BLaER1 treated with 17β-estradiol and CSF1 and Interleukin-3, amounts not matched to agents 10 nM and 100 nM (cell line): ENCODE measurements at regions not wholly inside any gene's neighbourhood (a gene's known extent, or its start where the extent isn't known, plus 50 kb on each side); places are given as distances from the start of the nearest gene placed in this dataset.

Experiments used
- H3K27ac ChIP-seq, 11 experiments: shearing (Covaris generic); formaldehyde crosslinking; 2 replicates each; pipeline ENCODE4 v1.8.1; 2022
- H3K27me3 ChIP-seq, 11 experiments: shearing (Covaris generic); formaldehyde crosslinking; 2 replicates each; pipeline ENCODE4 v1.8.1; 2022
- H3K36me3 ChIP-seq, 11 experiments: shearing (Covaris generic); formaldehyde crosslinking; 2 replicates each; pipeline ENCODE4 v1.8.1; 2022
- H3K4me1 ChIP-seq, 10 experiments: shearing (Covaris generic); formaldehyde crosslinking; 2 replicates each; pipeline ENCODE4 v1.8.1; 2022
- H3K4me2 ChIP-seq, 11 experiments: shearing (Covaris generic); formaldehyde crosslinking; 2 replicates each; pipeline ENCODE4 v1.8.1; 2022
- H3K4me3 ChIP-seq, 10 experiments: shearing (Covaris generic); formaldehyde crosslinking; 2 replicates each; pipeline ENCODE4 v1.8.1; 2022
- H3K9ac ChIP-seq, 11 experiments: shearing (Covaris generic); formaldehyde crosslinking; 2 replicates each; pipeline ENCODE4 v1.8.1; 2022
- H3K9me3 ChIP-seq, 11 experiments: shearing (Covaris generic); formaldehyde crosslinking; replicated peaks in 1 of 11; 2 replicates each; pipeline ENCODE4 v1.8.1; 2022
- H4K20me1 ChIP-seq, 11 experiments: shearing (Covaris generic); formaldehyde crosslinking; 2 replicates each; pipeline ENCODE4 v1.8.1; 2022
- Cebpa-rat ChIP-seq, 11 experiments: shearing (Covaris generic); IDR thresholded peaks; 2 replicates each; pipeline ENCODE4 v1.8.1; 2022

DNA sequence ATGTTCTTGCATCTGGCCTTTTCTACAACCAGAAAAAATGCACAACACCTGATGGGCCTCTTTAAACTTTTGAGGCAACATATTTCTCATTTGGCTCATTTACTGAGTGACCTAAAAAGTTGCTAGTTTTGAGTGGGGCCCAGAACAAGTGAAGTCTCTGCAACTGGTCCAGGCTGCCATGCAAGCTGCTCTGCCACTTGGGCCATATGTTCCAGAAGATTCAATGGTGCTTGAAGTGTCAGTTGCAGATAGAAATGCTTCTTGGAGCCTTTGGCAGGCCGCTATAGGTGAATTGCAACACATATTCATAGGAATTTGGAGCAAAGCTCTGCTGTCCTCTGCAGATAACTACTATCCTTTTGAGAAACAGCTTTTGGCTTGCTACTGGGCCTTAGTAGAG, 66.4 kb upstream of the RLIM start:
- no peak overlapping the region for H3K9ac ChIP-seq
- peaks cover 16 to 78% (median 63%) of the 10 kb centered on the region in 11 experiments for H3K27me3 ChIP-seq
- H3K4me1 ChIP-seq: 0 out of 20 replicates have a peak, but pooled peaks cover 0 to 7% (median 0%) of the 10 kb centered on the region in 10 experiments
- TF ChIP-seq Cebpa-rat (IDR thresholded peaks at IDR 0.05): no peak
- no peaks in the 10 kb centered on the region for H3K36me3 ChIP-seq
- H4K20me1 ChIP-seq: no peaks in the 10 kb centered on the region
- no peak overlapping the region for H3K27ac ChIP-seq
- H3K9me3 ChIP-seq: peaks cover 0 to 7% (median 4%) of the 10 kb centered on the region in 11 experiments; a peak in 6 of 22 replicates
- H3K4me2 ChIP-seq: 0 out of 22 replicates have a peak overlapping the region, but pooled peaks of 1 of the 11 experiments have one; percentile 4
- H3K4me3 ChIP-seq: no peak overlapping the region

DNA sequence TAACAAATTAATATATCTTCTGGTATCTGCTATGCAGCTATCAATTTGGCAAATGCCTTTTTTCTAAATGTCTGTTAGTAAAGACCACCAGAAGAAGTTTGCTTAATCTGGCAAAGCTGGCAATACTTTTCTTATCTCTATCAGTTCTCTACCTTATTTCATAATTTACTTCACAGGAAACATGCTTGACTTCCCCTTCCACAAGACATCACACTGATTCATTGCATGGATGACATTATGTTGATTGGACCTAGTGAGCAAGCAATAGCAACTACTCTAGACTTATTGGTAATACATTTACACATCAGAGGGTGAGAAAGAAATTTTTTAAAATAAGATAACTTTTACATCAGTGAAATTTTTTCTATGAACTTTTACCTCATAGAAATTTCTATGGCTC, 66.0 kb upstream of the RLIM start:
- no peak overlapping the region for H3K4me3 ChIP-seq
- H3K9ac ChIP-seq: no peak overlapping the region
- peaks cover 0 to 5% (median 0%) of the 10 kb centered on the region in 11 experiments; a peak in 2 of 22 replicates for H3K9me3 ChIP-seq
- 0 out of 20 replicates have a peak, but pooled peaks cover 0 to 7% (median 0%) of the 10 kb centered on the region in 10 experiments for H3K4me1 ChIP-seq
- H4K20me1 ChIP-seq: no peaks in the 10 kb centered on the region
- H3K36me3 ChIP-seq: no peaks in the 10 kb centered on the region
- H3K27ac ChIP-seq: no peak overlapping the region
- peaks cover 16 to 82% (median 64%) of the 10 kb centered on the region in 11 experiments for H3K27me3 ChIP-seq
- H3K4me2 ChIP-seq: 0 out of 22 replicates have a peak overlapping the region, but pooled peaks of 1 of the 11 experiments have one; percentile 4
- no peak for TF ChIP-seq Cebpa-rat (IDR thresholded peaks at IDR 0.05)

DNA sequence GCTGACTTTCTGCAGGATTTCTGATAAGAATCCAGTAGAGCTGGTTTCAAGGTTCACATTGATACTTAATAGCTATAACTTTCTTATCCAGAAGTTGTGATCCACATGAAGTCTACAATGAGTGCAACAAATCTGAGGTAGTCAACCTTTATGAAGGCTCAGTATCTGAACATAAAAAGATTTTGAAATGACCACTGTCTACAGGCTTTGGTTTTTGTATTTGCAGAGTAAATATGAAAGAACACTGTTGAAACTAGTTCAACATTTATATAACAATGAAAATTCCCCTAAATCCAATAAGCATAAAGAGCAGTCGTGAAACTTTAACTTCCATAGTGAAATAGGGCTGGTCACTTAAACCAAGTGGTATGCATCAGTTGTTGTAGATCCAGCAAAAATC, 55.6 kb upstream of the RLIM start:
- Histone ChIP-seq H3K27me3 (peaks cover 48 to 67% (median 61%) of the 10 kb centered on the region in 11 experiments), H3K9ac (no peak overlapping the region), H3K9me3 (no peaks in the 10 kb centered on the region), H3K4me3 (no peak overlapping the region), H3K4me1 (no peaks in the 10 kb centered on the region; a peak in 1 of 20 replicates), H3K4me2 (no peak overlapping the region), H3K27ac (no peak overlapping the region), H4K20me1 (no peaks in the 10 kb centered on the region), H3K36me3 (no peaks in the 10 kb centered on the region)
- no peak for TF ChIP-seq Cebpa-rat (IDR thresholded peaks at IDR 0.05)
